Mucosa of descending colon (tissue), 3 donors: ENCODE measurements at regions not wholly inside any gene's neighbourhood (a gene's known extent, or its start where the extent isn't known, plus 50 kb on each side); places are given as distances from the start of the nearest gene placed in this dataset.

ENCODE experiments used
- ATAC-seq: fragments of 200-7000 bp; cut with Tn5 transposase; one replicate; pipeline ENCODE4 v1.9.1; 2020; ENCODE audit warnings: mild to moderate bottlenecking, moderate library complexity
- DNase-seq, 3 donors: peaks; one replicate each; pipeline ENCODE4 v3.0.0-alpha.2; 2020
- H3K36me3 ChIP-seq: fragments of 200-600 bp; one replicate; pipeline ENCODE4 v1.8.0; 2021; ENCODE audit warnings: low read depth, mild to moderate bottlenecking
- H3K4me1 ChIP-seq: fragments of 200-600 bp; one replicate; pipeline ENCODE4 v1.8.0; 2021; ENCODE audit warnings: low read depth, mild to moderate bottlenecking
- H3K4me3 ChIP-seq: fragments of 200-600 bp; one replicate; pipeline ENCODE4 v1.8.0; 2021; ENCODE audit warnings: mild to moderate bottlenecking
- H3K9me3 ChIP-seq: fragments of 200-600 bp; one replicate; pipeline ENCODE4 v1.8.0; 2021; ENCODE audit warnings: mild to moderate bottlenecking
- intact Hi-C, 2 donors: fragments of 100-400 bp; cut with DNase I in 1 of 2; cut with micrococcal nuclease in 1 of 2; formaldehyde crosslinking; loops; one replicate each; pipeline versions ENCODE4 v1.11.0 to v1.11.1; 2022; cut with DNase I, micrococcal nuclease
- TF ChIP-seq, protein P1 (sequence below): fragments of 200-600 bp; IDR thresholded peaks from one replicate; pipeline ENCODE4 v1.8.0; 2022; ENCODE audit warnings: antibody characterized with exemption, mild to moderate bottlenecking
- donor health status: DM: no; HTN: no; CAD: no; lungs with moderate emphysema.
- donor health status: DM: no; HTN: no; CAD: no.
- donor health status: DM: no; HTN: yes; CAD: no.

DNA sequence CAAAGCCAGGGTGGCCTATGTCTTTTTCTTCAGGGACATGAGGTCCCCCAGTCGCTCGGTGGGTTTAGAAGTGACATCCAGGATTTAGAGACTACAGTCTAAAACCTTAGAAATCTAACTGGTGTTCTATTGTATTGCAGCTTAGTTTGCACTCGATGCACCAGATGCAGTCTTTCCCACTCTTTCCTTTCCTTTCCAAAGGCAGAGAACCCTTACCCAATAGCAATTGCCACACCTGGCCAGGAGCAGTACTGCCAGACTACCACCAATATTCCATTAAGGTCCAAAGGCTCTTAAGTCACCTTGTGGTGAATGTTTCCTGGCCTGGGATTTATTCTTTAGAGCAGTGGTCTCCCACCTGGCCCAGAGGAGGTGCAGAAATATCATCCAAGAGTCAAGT is 1068.8 kb downstream of the FAM133A start:
- Histone ChIP-seq H3K4me1 (no peaks in the 10 kb centered on the region), H3K9me3 (no peaks in the 10 kb centered on the region), H3K4me3 (no peak overlapping the region), H3K36me3 (no peaks in the 10 kb centered on the region)
- TF ChIP-seq, protein P1, sequence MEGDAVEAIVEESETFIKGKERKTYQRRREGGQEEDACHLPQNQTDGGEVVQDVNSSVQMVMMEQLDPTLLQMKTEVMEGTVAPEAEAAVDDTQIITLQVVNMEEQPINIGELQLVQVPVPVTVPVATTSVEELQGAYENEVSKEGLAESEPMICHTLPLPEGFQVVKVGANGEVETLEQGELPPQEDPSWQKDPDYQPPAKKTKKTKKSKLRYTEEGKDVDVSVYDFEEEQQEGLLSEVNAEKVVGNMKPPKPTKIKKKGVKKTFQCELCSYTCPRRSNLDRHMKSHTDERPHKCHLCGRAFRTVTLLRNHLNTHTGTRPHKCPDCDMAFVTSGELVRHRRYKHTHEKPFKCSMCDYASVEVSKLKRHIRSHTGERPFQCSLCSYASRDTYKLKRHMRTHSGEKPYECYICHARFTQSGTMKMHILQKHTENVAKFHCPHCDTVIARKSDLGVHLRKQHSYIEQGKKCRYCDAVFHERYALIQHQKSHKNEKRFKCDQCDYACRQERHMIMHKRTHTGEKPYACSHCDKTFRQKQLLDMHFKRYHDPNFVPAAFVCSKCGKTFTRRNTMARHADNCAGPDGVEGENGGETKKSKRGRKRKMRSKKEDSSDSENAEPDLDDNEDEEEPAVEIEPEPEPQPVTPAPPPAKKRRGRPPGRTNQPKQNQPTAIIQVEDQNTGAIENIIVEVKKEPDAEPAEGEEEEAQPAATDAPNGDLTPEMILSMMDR, result no peak
- DNase-seq, result no peak
- ATAC-seq, result no peak
- intact Hi-C loops, result no loop called here

DNA sequence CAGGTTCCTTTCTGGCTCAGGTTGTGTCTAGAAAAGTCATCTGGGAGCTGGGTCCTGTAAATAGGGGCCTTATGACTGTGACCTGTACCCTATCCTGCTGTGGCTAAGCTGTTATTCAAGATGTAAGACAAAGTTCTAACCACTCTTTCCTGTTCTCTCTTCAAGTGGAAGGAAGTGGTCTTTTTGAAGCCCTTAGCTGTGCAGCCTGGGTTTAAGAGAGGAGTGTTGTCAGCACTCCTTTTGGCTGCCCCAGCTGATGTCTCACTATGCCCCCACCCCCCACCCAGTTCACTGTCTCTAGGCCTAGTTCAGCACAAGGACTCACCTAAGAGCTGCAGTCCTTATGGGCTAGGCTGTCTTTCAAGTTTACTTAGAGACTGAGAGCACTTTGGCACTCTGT is 1069.5 kb downstream of the FAM133A start:
- DNase-seq, result no peak

DNA sequence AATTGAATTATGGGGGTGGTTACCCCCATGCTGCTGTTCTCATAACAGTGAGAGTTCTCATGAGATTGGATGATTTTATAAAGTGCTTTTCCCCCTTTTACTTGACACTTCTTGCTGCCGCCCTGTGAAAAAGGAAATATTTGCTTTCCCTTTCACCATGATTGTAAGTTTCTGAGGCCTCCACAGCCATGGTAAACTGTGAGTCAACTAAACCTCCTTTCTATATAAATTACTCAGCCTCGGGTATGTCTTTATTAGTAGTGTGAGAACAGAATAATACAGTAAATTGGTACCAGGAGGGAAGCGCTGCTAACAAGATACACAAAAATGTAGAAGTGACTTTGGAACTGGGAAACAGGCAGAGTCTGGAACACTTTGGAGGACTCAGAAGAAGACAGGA is 1070.8 kb downstream of the FAM133A start:
- ATAC-seq, result no peak
- H3K4me1 ChIP-seq, result no peaks in the 10 kb centered on the region
- TF ChIP-seq, protein P1, result no peak
- H3K9me3 ChIP-seq, result no peaks in the 10 kb centered on the region
- intact Hi-C loops, result no loop called here
- no peak for DNase-seq
- no peaks in the 10 kb centered on the region for H3K36me3 ChIP-seq
- no peak overlapping the region for H3K4me3 ChIP-seq

More for the DNA sequence above, 1069.5 kb downstream of the FAM133A start:
- no peak for ATAC-seq
- H3K4me3 ChIP-seq, result no peak overlapping the region
- no peaks in the 10 kb centered on the region for H3K4me1 ChIP-seq
- TF ChIP-seq, protein P1, result no peak
- no peaks in the 10 kb centered on the region for H3K36me3 ChIP-seq
- intact Hi-C loops, result no loop called here
- H3K9me3 ChIP-seq, result no peaks in the 10 kb centered on the region

DNA sequence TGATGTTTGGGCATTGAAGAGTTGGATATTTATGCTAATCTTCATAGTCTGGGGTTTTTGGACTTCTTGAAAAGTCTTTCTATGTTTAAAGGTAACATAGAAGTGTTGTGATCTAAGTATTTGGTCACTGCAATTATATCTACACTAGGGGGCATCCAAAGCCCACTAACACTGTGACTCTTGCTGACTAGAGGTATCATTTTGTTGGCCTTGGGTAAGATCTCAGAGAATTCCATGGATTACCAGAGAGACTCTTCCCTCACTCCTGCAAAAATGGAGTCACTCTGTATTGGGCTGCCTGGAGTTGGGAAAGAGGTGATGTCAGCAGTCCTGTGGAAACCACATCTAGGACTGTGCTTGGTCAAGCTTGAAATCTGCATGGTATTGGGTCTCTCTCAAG is 1077.6 kb downstream of the FAM133A start:
- DNase-seq, result no peak
- Histone ChIP-seq H3K36me3 (no peaks in the 10 kb centered on the region), H3K4me1 (no peaks in the 10 kb centered on the region), H3K4me3 (no peak overlapping the region), H3K9me3 (peaks cover 4% of the 10 kb centered on the region)
- TF ChIP-seq, protein P1, result no peak
- intact Hi-C loops, result no loop called here
- no peak for ATAC-seq

DNA sequence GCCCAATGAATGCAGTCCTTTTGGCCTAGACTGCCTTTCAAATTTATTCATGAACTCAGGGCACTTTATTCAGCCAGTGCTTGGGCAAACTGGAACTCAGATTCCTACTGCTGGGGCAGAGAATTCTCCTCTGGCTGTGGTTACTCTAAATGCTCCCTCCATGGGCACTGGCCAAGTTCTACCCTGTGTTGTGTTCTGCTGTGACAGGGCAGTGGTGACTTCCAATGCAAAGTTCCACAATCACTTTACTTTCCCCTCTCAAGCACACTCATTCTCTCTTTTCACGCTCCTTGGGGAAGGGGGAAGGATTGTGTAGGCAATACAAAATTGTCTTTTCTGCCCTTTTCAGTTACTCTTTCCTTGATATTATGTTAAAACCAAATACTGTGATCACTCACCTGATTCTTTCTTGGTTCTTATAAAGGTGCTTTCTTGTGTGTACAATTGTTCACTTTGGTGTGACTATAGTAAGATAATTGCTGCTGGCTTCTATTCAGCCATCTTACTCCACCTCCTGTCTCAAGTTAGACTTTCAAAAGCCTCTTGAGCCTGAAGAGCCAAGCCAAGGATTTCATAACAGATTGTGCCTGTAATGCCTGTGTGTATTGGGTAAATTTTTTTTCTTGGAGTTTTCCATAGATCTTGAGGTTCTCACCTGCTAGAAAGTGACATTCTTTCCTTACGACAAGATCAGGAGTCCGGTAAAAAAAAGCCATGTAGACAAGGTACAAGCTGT is 1078.6 kb downstream of the FAM133A start:
- H3K9me3 ChIP-seq, result peaks cover 4% of the 10 kb centered on the region
- DNase-seq (no peak), ATAC-seq (no peak)
- intact Hi-C loops, result no loop called here
- TF ChIP-seq, protein P1, result no peak
- H3K36me3 ChIP-seq, result no peaks in the 10 kb centered on the region
- no peak overlapping the region for H3K4me3 ChIP-seq
- H3K4me1 ChIP-seq, result no peaks in the 10 kb centered on the region
